SK-N-MC (cell line): ENCODE measurements at regions not wholly inside any gene's neighbourhood (a gene's known extent, or its start where the extent isn't known, plus 50 kb on each side); places are given as distances from the start of the nearest gene placed in this dataset.

Experiments used
- EZH2 ChIP-seq: fragments of 200-600 bp; sonication (generic); IDR thresholded peaks from one replicate; pipeline ENCODE4 v1.6.1; 2017; ENCODE audit warnings: antibody characterized with exemption
- FOXP2 ChIP-seq: optimal IDR thresholded peaks from 2 replicates; pipeline ENCODE3; 2011; ENCODE audit warnings: mild to moderate bottlenecking, moderate library complexity; ENCODE audit not compliant: insufficient read depth; ENCODE audit errors: extremely low read length, control extremely low read depth
- POLR2AphosphoS5 ChIP-seq: IDR thresholded peaks from 2 replicates; pipeline ENCODE4 v1.6.1; 2012; ENCODE audit warnings: mild to moderate bottlenecking, low read depth, low read length, borderline replicate concordance

DNA sequence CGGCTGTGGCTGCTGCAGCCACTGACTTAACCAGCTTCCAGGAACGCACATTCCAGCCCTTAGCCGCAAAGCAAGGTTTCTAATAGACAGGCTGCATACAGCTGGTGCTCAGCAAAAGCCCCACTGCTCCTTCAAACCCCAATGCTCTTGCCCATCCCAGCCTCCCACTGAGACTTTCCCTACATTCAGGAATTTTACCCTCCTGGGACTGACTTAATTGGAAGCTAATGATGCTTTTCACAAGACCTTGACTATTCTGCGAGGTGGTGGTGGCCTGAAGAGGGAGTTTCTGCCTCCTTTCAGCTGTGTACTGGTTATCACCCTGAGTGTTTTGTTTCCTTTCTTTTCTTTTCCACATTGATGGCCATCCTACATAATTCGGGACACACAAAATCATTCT, 164.9 kb upstream of the IRX1 start:
- TF ChIP-seq EZH2 (no peak), POLR2AphosphoS5 (no peak), FOXP2 (no peak)
